ENCODE measurements at regions not wholly inside any gene's neighbourhood (a gene's known extent, or its start where the extent isn't known, plus 50 kb on each side); places are given as distances from the start of the nearest gene placed in this dataset.

GRCh38 chr9:110059461-110059860 is 148.5 kb downstream of the C9orf152 start:
- Histone ChIP-seq H3K4me2 (ENCODE audit: low read depth, low read length) (no peak overlapping the region), H3K27me3 (ENCODE audit: control insufficient read depth in 1 of 2, insufficient read depth in 2 of 2, low read length in 2 of 2) (no peaks in the 10 kb centered on the region), H3K9me3 (ENCODE audit: low read length) (no peaks in the 10 kb centered on the region), H3K36me3 (replicated peaks in 1 of 2; ENCODE audit: control insufficient read depth in 1 of 2, insufficient read depth in 2 of 2, low read length in 2 of 2) (no peaks in the 10 kb centered on the region), H3K4me3 (replicated peaks in 1 of 3; ENCODE audit: insufficient read depth in 1 of 3, low read depth in 2 of 3, low read length in 3 of 3) (no peak overlapping the region), H3K9ac (ENCODE audit: insufficient read depth, low read depth, low read length) (no peak overlapping the region), H4K20me1 (ENCODE audit: insufficient read depth, low read length) (no peaks in the 10 kb centered on the region), H2AFZ (ENCODE audit: low read length) (no peak overlapping the region), H3K27ac (ENCODE audit: extremely low read length, insufficient read depth, low read length) (no peak overlapping the region), H3K4me1 (ENCODE audit: insufficient read depth, low read length) (peaks cover 19% of the 10 kb centered on the region; the same call in 1 of the 2 replicates), H3K79me2 (ENCODE audit: insufficient read depth, low read length) (no peaks in the 10 kb centered on the region)
- WGBS (ENCODE audit: low lambda C conversion rate) = 0% methylated on average over 1 of the region's 1 CpG
- FAIRE-seq (no peak), DNase-seq (ENCODE audit: low spot score) (no peak), ATAC-seq (no peak; the same call in 2 of the 3 replicates)
- CTCF ChIA-PET (ENCODE audit: low intra/inter-chr PET ratio, low total read pairs) = interaction anchor here (3.5 kb wide), 1 partner anchor 156 kb away, joined by 31 read pairs; no protein-coding TSS in a partner anchor
- BruUV-seq (replicated peaks) = no TSS peak
- in situ Hi-C loops (cut with HindIII; ENCODE audit: extremely low pct_ligation_motif_present, low pct_unique_long_range_greater_than_20kb) = loop anchor here (5.0 to 10.0 kb wide), 3 partner anchors 93 to 485 kb away; no protein-coding TSS in a partner anchor
- POLR2A ChIA-PET = no interaction called here
- TF ChIP-seq TEAD3 (CRISPR knock-in tag; optimal IDR thresholded peaks at IDR 0.05; ENCODE audit: borderline replicate concordance) (peak; percentile 16), MIXL1 (CRISPR knock-in tag; IDR thresholded peaks at IDR 0.05) (no peak), HNF4A (CRISPR knock-in tag; IDR thresholded peaks at IDR 0.05) (peak; percentile 14; the same call in 1 of the 2 replicates), TBP (CRISPR knock-in tag; IDR thresholded peaks at IDR 0.05) (no peak)
- intact Hi-C loops (cut with micrococcal nuclease; ENCODE audit: unreplicated experiment) = loop anchor here (2.0 to 5.0 kb wide), 2 partner anchors 67 to 242 kb away; no protein-coding TSS in a partner anchor

GRCh38 chr9:110064803-110065202 is 143.2 kb downstream of the C9orf152 start:
- Histone ChIP-seq H3K9me3 (ENCODE audit: low read length) (no peaks in the 10 kb centered on the region), H3K4me2 (ENCODE audit: low read depth, low read length) (no peak overlapping the region), H3K27ac (ENCODE audit: extremely low read length, insufficient read depth, low read length) (no peak overlapping the region), H3K4me3 (replicated peaks in 1 of 3; ENCODE audit: insufficient read depth in 1 of 3, low read depth in 2 of 3, low read length in 3 of 3) (no peak overlapping the region), H3K9ac (ENCODE audit: insufficient read depth, low read depth, low read length) (no peak overlapping the region), H2AFZ (ENCODE audit: low read length) (no peak overlapping the region), H3K36me3 (replicated peaks in 1 of 2; ENCODE audit: control insufficient read depth in 1 of 2, insufficient read depth in 2 of 2, low read length in 2 of 2) (no peaks in the 10 kb centered on the region), H4K20me1 (ENCODE audit: insufficient read depth, low read length) (no peaks in the 10 kb centered on the region), H3K4me1 (ENCODE audit: insufficient read depth, low read length) (peaks cover 3% of the 10 kb centered on the region; the same call in 1 of the 2 replicates), H3K79me2 (ENCODE audit: insufficient read depth, low read length) (no peaks in the 10 kb centered on the region), H3K27me3 (ENCODE audit: control insufficient read depth in 1 of 2, insufficient read depth in 2 of 2, low read length in 2 of 2) (no peaks in the 10 kb centered on the region)
- intact Hi-C loops (cut with micrococcal nuclease; ENCODE audit: unreplicated experiment) = loop anchor here (5.0 kb wide), 1 partner anchor 557 kb away; no protein-coding TSS in a partner anchor
- ChIA-PET CTCF (ENCODE audit: low intra/inter-chr PET ratio, low total read pairs) (no interaction called here), POLR2A (no interaction called here)
- 71% methylated on average over 4 of the region's 5 CpGs for WGBS (ENCODE audit: low lambda C conversion rate)
- TF ChIP-seq PHF20 (CRISPR knock-in tag; IDR thresholded peaks at IDR 0.05) (no peak), ARID2 (CRISPR knock-in tag; IDR thresholded peaks at IDR 0.05; ENCODE audit: borderline replicate concordance) (no peak), HNF1B (CRISPR knock-in tag; IDR thresholded peaks at IDR 0.05) (no peak), TRAFD1 (CRISPR knock-in tag; IDR thresholded peaks at IDR 0.05; ENCODE audit: borderline replicate concordance) (no peak), REL (CRISPR knock-in tag; conservative IDR thresholded peaks at IDR 0.05) (no peak), SMARCE1 (IDR thresholded peaks at IDR 0.05; ENCODE audit: borderline replicate concordance) (no peak), ERF (CRISPR knock-in tag; IDR thresholded peaks at IDR 0.05) (no peak), IKZF5 (CRISPR knock-in tag; IDR thresholded peaks at IDR 0.05) (no peak), POLR2AphosphoS5 (IDR thresholded peaks at IDR 0.05; ENCODE audit: low read depth, low read length) (no peak)
- FAIRE-seq (no peak), ATAC-seq (no peak), DNase-seq (ENCODE audit: low spot score) (no peak)
- no TSS peak for BruUV-seq (replicated peaks)
- in situ Hi-C loops (cut with HindIII; ENCODE audit: extremely low pct_ligation_motif_present, low pct_unique_long_range_greater_than_20kb) = no loop called here
